ENCODE measurements at regions not wholly inside any gene's neighbourhood (a gene's known extent, or its start where the extent isn't known, plus 50 kb on each side); places are given as distances from the start of the nearest gene placed in this dataset.

- H3K9me3 ChIP-seq (ENCODE audit: control insufficient read depth, low read depth, low read length) = no peaks in the 10 kb centered on the region
- Mint-ChIP-seq H3K36me3 (ENCODE audit: insufficient read depth in 1 of 3, low read depth in 3 of 3) (no peaks in the 10 kb centered on the region), H3K27me3 (ENCODE audit: low read depth) (no peaks in the 10 kb centered on the region), H3K9me3 (no peaks in the 10 kb centered on the region), H3K4me1 (no peaks in the 10 kb centered on the region), H3K4me3 (no peak overlapping the region), H3K27ac (no peak overlapping the region)
- no peaks in the 10 kb centered on the region for H3K27me3 ChIP-seq (ENCODE audit: insufficient read depth, low read length)
- H3T11ph ChIP-seq (ENCODE audit: low read length) = no peak overlapping the region
- H4K91ac ChIP-seq (ENCODE audit: insufficient read length, low read depth, low read length) = no peak overlapping the region
- H4K20me1 ChIP-seq (ENCODE audit: control insufficient read depth, insufficient read depth, insufficient read length) = no peaks in the 10 kb centered on the region
- H3K23me2 ChIP-seq (ENCODE audit: insufficient read length, low read depth, low read length, poor library complexity, severe bottlenecking) = no peaks in the 10 kb centered on the region
- WGBS (ENCODE audit: extremely low coverage, insufficient read length, low lambda C conversion rate) = no CpG with 5 or more reads among the region's 1 CpG
- H3K4ac ChIP-seq (ENCODE audit: low read depth, low read length) = no peak overlapping the region
- no peak overlapping the region for H2BK5ac ChIP-seq (ENCODE audit: insufficient read length, low read length)
- H2BK12ac ChIP-seq (ENCODE audit: insufficient read length, low read depth, low read length) = no peak overlapping the region
- H3K4me2 ChIP-seq (ENCODE audit: insufficient read depth, insufficient read length, low read length) = no peak overlapping the region
- no peak overlapping the region for H3K56ac ChIP-seq (ENCODE audit: insufficient read length, low read depth, low read length)
- no peak overlapping the region for H2BK15ac ChIP-seq (ENCODE audit: low read depth, low read length)
- H4K8ac ChIP-seq (replicated peaks; ENCODE audit: insufficient read length, low read depth, low read length) = no peak overlapping the region
- no peak overlapping the region for H3K9ac ChIP-seq (ENCODE audit: extremely low read depth, insufficient read length, low read length)
- no peak overlapping the region for H3K23ac ChIP-seq (ENCODE audit: insufficient read length, low read depth, low read length)
- no peaks in the 10 kb centered on the region for H3K79me1 ChIP-seq (ENCODE audit: insufficient read depth, low read depth, low read length, poor library complexity, severe bottlenecking)
- no peak overlapping the region for H2BK20ac ChIP-seq (ENCODE audit: low read depth, low read length, poor library complexity, severe bottlenecking)
- DNase-seq = no peak
- H3K18ac ChIP-seq (ENCODE audit: insufficient read length, low read depth, low read length) = no peak overlapping the region
- no peaks in the 10 kb centered on the region for H3K4me1 ChIP-seq (ENCODE audit: insufficient read depth, low read length)
- H4K5ac ChIP-seq (ENCODE audit: insufficient read length, low read depth, low read length) = no peak overlapping the region
- H3K79me2 ChIP-seq (ENCODE audit: insufficient read depth, low read length) = no peaks in the 10 kb centered on the region
- no peak overlapping the region for H2AFZ ChIP-seq (ENCODE audit: low read length)
- H3K14ac ChIP-seq (ENCODE audit: insufficient read depth, low read length) = no peak overlapping the region
- TF ChIP-seq CTCF (conservative IDR thresholded peaks at IDR 0.05) = no peak
- H2BK120ac ChIP-seq (ENCODE audit: low read depth, low read length, poor library complexity, severe bottlenecking) = no peak overlapping the region
- no peak overlapping the region for H2AK5ac ChIP-seq (ENCODE audit: insufficient read length, low read length)
- no peak overlapping the region for H3K27ac ChIP-seq (ENCODE audit: insufficient read length, low read depth, low read length)
Measured at GRCh38 chr2:187098154-187098553, 249.2 kb upstream of the ZSWIM2 start.
